COLO668 (cell line): ENCODE measurements at regions not wholly inside any gene's neighbourhood (a gene's known extent, or its start where the extent isn't known, plus 50 kb on each side); places are given as distances from the start of the nearest gene placed in this dataset.
A peak's percentile ranks its signal among the peaks of the same experiment; 100 is the strongest.

Source experiments
- DNase-seq: peaks from one replicate; lab custom pipeline; 2025; ENCODE audit not compliant: unreplicated experiment; lab: John Stamatoyannopoulos, UW

GRCh38 chr1:168958562-168959289, 147.8 kb upstream of the ATP1B1 start:
- no peak for DNase-seq

GRCh38 chr1:168959382-168959781, 147.1 kb upstream of the ATP1B1 start:
- no peak for DNase-seq

- DNase-seq = no peak
Observed at GRCh38 chr1:168960114-168960513, 146.4 kb upstream of the ATP1B1 start.

- no peak for DNase-seq
Observed at GRCh38 chr1:168960595-168960994, 145.9 kb upstream of the ATP1B1 start.

GRCh38 chr1:168963601-168964000, 142.9 kb upstream of the ATP1B1 start:
- DNase-seq = no peak

GRCh38 chr1:168964478-168964877, 142.0 kb upstream of the ATP1B1 start:
- no peak for DNase-seq

- no peak for DNase-seq
Observed at GRCh38 chr1:168966217-168966616, 140.3 kb upstream of the ATP1B1 start.

GRCh38 chr1:168966636-168967035, 139.9 kb upstream of the ATP1B1 start:
- DNase-seq = no peak

GRCh38 chr1:168970926-168971659, 135.4 kb upstream of the ATP1B1 start:
- DNase-seq = no peak

GRCh38 chr1:168972225-168972624, 134.3 kb upstream of the ATP1B1 start:
- DNase-seq = no peak

- DNase-seq = peak; percentile 42
Observed at GRCh38 chr1:168972887-168973286, 133.6 kb upstream of the ATP1B1 start.

GRCh38 chr1:168974117-168974516, 132.4 kb upstream of the ATP1B1 start:
- no peak for DNase-seq

- DNase-seq = no peak
Observed at GRCh38 chr1:168974611-168975010, 131.9 kb upstream of the ATP1B1 start.

GRCh38 chr1:168976267-168976666, 130.2 kb upstream of the ATP1B1 start:
- DNase-seq = no peak

- DNase-seq = no peak
Observed at GRCh38 chr1:168977618-168978017, 128.9 kb upstream of the ATP1B1 start.

- DNase-seq = no peak
Observed at GRCh38 chr1:168979276-168979675, 127.2 kb upstream of the ATP1B1 start.

GRCh38 chr1:168980180-168980579, 126.3 kb upstream of the ATP1B1 start:
- no peak for DNase-seq

- no peak for DNase-seq
Observed at GRCh38 chr1:168980656-168981055, 125.8 kb upstream of the ATP1B1 start.

GRCh38 chr1:168982778-168983177, 123.7 kb upstream of the ATP1B1 start:
- DNase-seq = no peak

GRCh38 chr1:168987330-168987729, 119.2 kb upstream of the ATP1B1 start:
- DNase-seq = no peak

GRCh38 chr1:168987923-168988322, 118.6 kb upstream of the ATP1B1 start:
- DNase-seq = no peak

GRCh38 chr1:168989985-168990384, 116.5 kb upstream of the ATP1B1 start:
- no peak for DNase-seq
